Thyroid gland (tissue), 4 donors: ENCODE measurements at regions not wholly inside any gene's neighbourhood (a gene's known extent, or its start where the extent isn't known, plus 50 kb on each side); places are given as distances from the start of the nearest gene placed in this dataset.

Experiments used
- DNase-seq, 2 donors: peaks; one replicate each; pipeline ENCODE4 v3.0.0-alpha.2; 2019
- H3K27ac ChIP-seq, 3 donors: fragments of 200-600 bp; sonication (generic); 1 replicate in 2 of 3; 2 replicates in 1 of 3; pipeline ENCODE4 v1.5.1; 2016 to 2019; ENCODE audit warnings: mild to moderate bottlenecking in 1 of 3, moderate library complexity in 1 of 3
- H3K27me3 ChIP-seq: fragments of 200-600 bp; sonication (generic); one replicate; pipeline ENCODE4 v1.5.1; 2019
- H3K36me3 ChIP-seq, 2 donors: fragments of 200-600 bp; sonication (generic); one replicate each; pipeline ENCODE4 v1.5.1; 2016 to 2019
- H3K4me1 ChIP-seq, 2 donors: fragments of 200-600 bp; sonication (generic); one replicate each; pipeline ENCODE4 v1.5.1; 2017 to 2019
- H3K4me3 ChIP-seq, 3 donors: fragments of 200-600 bp; sonication (generic); replicated peaks in 1 of 3; 1 replicate in 2 of 3; 2 replicates in 1 of 3; pipeline ENCODE4 v1.5.1; 2016; ENCODE audit warnings: mild to moderate bottlenecking in 1 of 3
- H3K9me3 ChIP-seq: fragments of 200-600 bp; sonication (generic); one replicate; pipeline ENCODE4 v1.5.1; 2017
- POLR2A ChIP-seq, 2 donors: fragments of 450-650 bp; IDR thresholded peaks; one replicate each; pipeline ENCODE4 v1.6.1; 2017; ENCODE audit warnings: antibody characterized with exemption in 2 of 2, mild to moderate bottlenecking in 2 of 2, moderate library complexity in 1 of 2
- WGBS, 2 donors: methylation state at CpG; one replicate each; pipeline ENCODE4 v1.1.5; 2017; 5-methylcytosine and 5-hydroxymethylcytosine counted together
- intact Hi-C: fragments of 100-400 bp; cut with DNase I; formaldehyde crosslinking; loops from one replicate; pipeline ENCODE4 v1.15.1; 2023
- TF ChIP-seq, protein P1 (sequence below), 6 experiments: fragments of 200-600 bp in 3 of 6; fragments of 450-650 bp in 3 of 6; sonication (generic) in 3 of 6; IDR thresholded peaks; one replicate each; pipeline ENCODE4 v1.5.1; 2016 to 2019; ENCODE audit warnings: antibody characterized with exemption in 6 of 6, mild to moderate bottlenecking in 2 of 6, inconsistent platforms in 1 of 6, moderate library complexity in 1 of 6

DNA sequence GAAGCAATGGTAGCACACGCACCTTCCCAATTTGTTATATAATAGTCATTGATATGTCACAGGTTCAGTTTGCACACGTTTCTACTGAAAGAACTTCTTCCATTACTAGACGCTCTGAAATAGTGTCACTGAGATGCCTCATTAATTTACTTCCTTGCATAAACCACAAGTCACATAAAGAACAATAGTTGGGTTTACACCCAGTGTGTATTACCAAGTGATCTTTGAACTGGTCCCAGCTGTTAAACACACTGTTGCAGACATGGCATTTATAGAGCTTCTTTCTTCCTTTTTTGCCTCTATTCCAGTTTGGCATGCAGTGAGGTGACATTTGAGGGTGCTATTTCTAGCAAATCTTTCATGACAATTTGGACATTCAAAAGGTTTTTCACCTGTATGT lies 245.3 kb downstream of the EPM2A start:
- H3K36me3 ChIP-seq: no peaks in the 10 kb centered on the region
- H3K4me1 ChIP-seq: no peaks in the 10 kb centered on the region
- 88 to 89% methylated on average over 3 of the region's 3 CpGs for WGBS, 2 donors
- TF ChIP-seq, protein P1, sequence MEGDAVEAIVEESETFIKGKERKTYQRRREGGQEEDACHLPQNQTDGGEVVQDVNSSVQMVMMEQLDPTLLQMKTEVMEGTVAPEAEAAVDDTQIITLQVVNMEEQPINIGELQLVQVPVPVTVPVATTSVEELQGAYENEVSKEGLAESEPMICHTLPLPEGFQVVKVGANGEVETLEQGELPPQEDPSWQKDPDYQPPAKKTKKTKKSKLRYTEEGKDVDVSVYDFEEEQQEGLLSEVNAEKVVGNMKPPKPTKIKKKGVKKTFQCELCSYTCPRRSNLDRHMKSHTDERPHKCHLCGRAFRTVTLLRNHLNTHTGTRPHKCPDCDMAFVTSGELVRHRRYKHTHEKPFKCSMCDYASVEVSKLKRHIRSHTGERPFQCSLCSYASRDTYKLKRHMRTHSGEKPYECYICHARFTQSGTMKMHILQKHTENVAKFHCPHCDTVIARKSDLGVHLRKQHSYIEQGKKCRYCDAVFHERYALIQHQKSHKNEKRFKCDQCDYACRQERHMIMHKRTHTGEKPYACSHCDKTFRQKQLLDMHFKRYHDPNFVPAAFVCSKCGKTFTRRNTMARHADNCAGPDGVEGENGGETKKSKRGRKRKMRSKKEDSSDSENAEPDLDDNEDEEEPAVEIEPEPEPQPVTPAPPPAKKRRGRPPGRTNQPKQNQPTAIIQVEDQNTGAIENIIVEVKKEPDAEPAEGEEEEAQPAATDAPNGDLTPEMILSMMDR (IDR thresholded peaks at IDR 0.05): no peak
- no peak for TF ChIP-seq POLR2A (IDR thresholded peaks at IDR 0.05)
- intact Hi-C loops: no loop called here
- no peaks in the 10 kb centered on the region for H3K27me3 ChIP-seq
- no peak overlapping the region for H3K4me3 ChIP-seq
- H3K9me3 ChIP-seq: no peaks in the 10 kb centered on the region
- no peak for DNase-seq
- H3K27ac ChIP-seq: no peak overlapping the region

DNA sequence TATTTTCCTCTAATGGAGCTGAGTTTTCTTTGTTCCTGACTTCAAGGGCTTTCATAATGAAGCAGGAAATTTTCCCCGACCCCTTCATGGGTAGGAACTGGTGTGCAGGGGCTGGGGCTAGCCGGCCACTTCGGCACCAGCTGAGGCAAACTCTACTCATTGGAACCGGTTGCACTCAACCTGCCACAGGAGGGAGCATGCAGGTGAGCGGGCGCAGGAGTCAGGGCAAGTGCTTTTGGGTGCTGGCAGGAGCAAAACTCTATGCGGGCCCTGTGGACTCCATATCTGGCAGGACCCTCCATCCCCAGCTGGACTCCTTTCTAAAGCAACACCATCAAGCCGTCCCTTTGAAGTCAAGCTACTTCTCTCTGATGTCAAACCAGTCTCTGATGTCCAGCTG lies 244.2 kb downstream of the EPM2A start:
- no peak for DNase-seq
- H3K36me3 ChIP-seq: no peaks in the 10 kb centered on the region
- H3K4me1 ChIP-seq: no peaks in the 10 kb centered on the region
- H3K9me3 ChIP-seq: no peaks in the 10 kb centered on the region
- H3K4me3 ChIP-seq: no peak overlapping the region
- H3K27ac ChIP-seq: no peak overlapping the region
- intact Hi-C loops: no loop called here
- H3K27me3 ChIP-seq: no peaks in the 10 kb centered on the region
- TF ChIP-seq POLR2A (IDR thresholded peaks at IDR 0.05): no peak
- TF ChIP-seq, protein P1 (IDR thresholded peaks at IDR 0.05): no peak
- 48 to 52% methylated on average over 8 of the region's 8 CpGs for WGBS, 2 donors

DNA sequence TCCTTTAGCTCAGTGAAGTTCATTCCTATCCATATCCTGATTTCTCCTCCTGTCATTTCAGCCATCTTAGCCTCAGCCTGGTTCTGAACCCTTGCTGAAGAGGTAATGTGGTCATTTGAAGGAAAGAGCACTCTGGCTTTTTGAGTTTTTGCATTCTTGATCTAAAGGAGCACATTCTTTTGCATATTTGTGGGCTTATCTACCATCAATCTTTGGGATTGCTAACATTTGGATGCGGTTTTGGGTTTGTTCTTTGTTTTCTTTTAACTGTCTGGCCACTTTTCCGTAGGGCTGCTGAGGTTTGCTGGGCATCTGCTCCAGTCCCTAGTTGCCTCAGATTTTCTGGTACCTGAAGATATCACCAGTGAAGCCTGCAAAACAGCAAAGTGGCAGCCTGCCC lies 238.3 kb downstream of the EPM2A start:
- Histone ChIP-seq H3K9me3 (no peaks in the 10 kb centered on the region), H3K4me1 (no peaks in the 10 kb centered on the region), H3K27me3 (no peaks in the 10 kb centered on the region), H3K36me3 (no peaks in the 10 kb centered on the region), H3K27ac (no peak overlapping the region), H3K4me3 (no peak overlapping the region)
- WGBS, 2 donors: 44 to 78% methylated on average over 2 of the region's 2 CpGs
- intact Hi-C loops: no loop called here
- no peak for DNase-seq
- TF ChIP-seq POLR2A (IDR thresholded peaks at IDR 0.05): no peak
- TF ChIP-seq, protein P1 (IDR thresholded peaks at IDR 0.05): no peak

DNA sequence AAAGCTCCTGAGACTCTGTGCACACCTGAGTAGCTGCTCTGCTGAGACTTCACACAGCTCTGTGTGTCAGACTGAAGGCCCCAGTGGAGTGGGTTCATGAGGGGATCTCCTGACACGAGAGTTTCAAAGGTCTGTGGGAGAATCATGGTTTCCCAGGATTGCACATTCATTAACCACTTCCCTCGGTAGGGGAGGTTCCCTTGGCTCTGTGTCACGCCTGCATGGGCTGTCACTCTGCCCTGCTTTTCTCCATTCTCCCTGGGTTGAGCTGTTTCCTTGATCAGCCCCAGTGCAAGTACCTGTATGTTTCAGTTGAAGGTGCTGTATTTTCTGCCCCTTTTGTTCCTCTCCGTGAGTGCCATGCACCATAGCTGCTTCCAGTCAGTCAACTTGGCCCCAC lies 236.9 kb downstream of the EPM2A start:
- no peaks in the 10 kb centered on the region for H3K9me3 ChIP-seq
- 69% methylated on average over 4 of the region's 4 CpGs for WGBS, 2 donors
- intact Hi-C loops: no loop called here

DNA sequence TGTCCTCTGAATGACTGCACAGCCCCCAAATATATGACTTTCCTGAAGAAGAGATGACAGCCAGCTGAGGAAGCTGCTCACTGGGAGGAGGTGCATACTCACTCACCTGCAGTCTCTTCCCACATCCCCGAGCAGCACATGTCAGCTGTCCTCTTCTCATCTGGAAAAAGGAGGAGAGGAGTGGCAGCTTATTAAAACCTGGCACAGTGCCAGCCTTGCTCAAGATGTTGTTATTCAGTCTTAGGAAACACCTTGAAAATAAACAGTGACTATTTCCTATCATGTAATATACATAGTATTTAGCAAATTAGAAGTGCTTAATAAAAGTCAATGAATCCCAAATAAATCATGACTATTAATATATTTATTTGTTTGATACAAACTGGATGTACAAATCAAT lies 232.9 kb downstream of the EPM2A start:
- TF ChIP-seq POLR2A (IDR thresholded peaks at IDR 0.05): no peak
- TF ChIP-seq, protein P1 (IDR thresholded peaks at IDR 0.05): no peak
- WGBS, 2 donors: 12 to 26% methylated on average over 1 of the region's 1 CpG
- no peak overlapping the region for H3K27ac ChIP-seq
- intact Hi-C loops: no loop called here
- H3K36me3 ChIP-seq: no peaks in the 10 kb centered on the region
- no peaks in the 10 kb centered on the region for H3K4me1 ChIP-seq
- no peak for DNase-seq
- H3K9me3 ChIP-seq: no peaks in the 10 kb centered on the region
- no peaks in the 10 kb centered on the region for H3K27me3 ChIP-seq
- no peak overlapping the region for H3K4me3 ChIP-seq

More for the DNA sequence above, 236.9 kb downstream of the EPM2A start:
- TF ChIP-seq, protein P1 (IDR thresholded peaks at IDR 0.05): no peak
- no peak for TF ChIP-seq POLR2A (IDR thresholded peaks at IDR 0.05)
- Histone ChIP-seq H3K4me3 (no peak overlapping the region), H3K4me1 (no peaks in the 10 kb centered on the region), H3K36me3 (no peaks in the 10 kb centered on the region), H3K27ac (no peak overlapping the region), H3K27me3 (no peaks in the 10 kb centered on the region)
- no peak for DNase-seq
